ENCODE measurements at regions not wholly inside any gene's neighbourhood (a gene's known extent, or its start where the extent isn't known, plus 50 kb on each side); places are given as distances from the start of the nearest gene placed in this dataset.
"Not testable (repeated sequence)": the region's sequence is repeated elsewhere in the genome, so short reads cannot be mapped to it uniquely, and the experiment has no call there.

DNA sequence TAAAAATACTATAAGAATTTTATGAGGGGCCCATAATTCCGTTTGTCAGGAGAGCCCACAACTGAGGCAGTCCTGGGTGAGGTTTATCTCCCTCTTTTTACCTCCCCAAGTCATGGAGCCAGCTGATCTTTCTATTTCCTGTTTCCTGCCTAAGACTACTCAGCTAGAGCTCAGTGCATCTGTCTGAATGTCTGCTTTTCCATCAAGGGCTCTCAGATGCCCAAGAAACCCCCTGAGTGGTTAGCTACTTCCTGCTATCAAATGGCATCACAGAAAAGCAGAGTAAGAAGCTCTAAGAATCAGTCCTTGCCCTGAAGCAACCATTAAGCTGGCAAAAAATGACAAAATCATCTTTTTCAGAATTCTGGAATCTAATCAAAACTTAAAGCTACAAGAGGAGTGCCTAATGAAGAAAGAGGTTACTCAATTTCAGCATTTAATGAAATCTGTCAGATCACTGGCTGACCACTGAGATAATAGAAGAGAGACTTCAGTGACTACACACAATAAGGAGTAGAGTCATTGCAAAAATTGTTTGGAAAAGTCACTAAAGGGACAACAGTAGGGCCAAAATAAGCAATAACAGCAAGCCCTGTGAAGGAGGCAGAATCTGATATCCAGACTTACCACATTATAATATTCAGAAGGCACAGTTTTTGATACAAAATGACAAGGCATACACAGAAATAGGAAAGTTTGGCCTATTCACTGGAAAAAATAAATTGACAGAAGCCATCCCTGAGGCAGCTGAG, 150.1 kb downstream of the CYB561 start:
- no peaks in the 10 kb centered on the region for H3K27me3 ChIP-seq (ENCODE audit: insufficient read depth, low read depth)
- H3K79me2 ChIP-seq (ENCODE audit: insufficient read depth, low read depth), result no peaks in the 10 kb centered on the region
- no peak overlapping the region for H3K9ac ChIP-seq
- H2AFZ ChIP-seq (ENCODE audit: low read depth), result no peak overlapping the region
- TF ChIP-seq, protein P1, sequence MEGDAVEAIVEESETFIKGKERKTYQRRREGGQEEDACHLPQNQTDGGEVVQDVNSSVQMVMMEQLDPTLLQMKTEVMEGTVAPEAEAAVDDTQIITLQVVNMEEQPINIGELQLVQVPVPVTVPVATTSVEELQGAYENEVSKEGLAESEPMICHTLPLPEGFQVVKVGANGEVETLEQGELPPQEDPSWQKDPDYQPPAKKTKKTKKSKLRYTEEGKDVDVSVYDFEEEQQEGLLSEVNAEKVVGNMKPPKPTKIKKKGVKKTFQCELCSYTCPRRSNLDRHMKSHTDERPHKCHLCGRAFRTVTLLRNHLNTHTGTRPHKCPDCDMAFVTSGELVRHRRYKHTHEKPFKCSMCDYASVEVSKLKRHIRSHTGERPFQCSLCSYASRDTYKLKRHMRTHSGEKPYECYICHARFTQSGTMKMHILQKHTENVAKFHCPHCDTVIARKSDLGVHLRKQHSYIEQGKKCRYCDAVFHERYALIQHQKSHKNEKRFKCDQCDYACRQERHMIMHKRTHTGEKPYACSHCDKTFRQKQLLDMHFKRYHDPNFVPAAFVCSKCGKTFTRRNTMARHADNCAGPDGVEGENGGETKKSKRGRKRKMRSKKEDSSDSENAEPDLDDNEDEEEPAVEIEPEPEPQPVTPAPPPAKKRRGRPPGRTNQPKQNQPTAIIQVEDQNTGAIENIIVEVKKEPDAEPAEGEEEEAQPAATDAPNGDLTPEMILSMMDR (conservative IDR thresholded peaks at IDR 0.05; ENCODE audit: low read depth, low read length), result no peak
- H3K4me1 ChIP-seq (ENCODE audit: low read depth, poor library complexity, severe bottlenecking), result no peaks in the 10 kb centered on the region
- no peak overlapping the region for H3K27ac ChIP-seq
- no peak overlapping the region for H3K4me3 ChIP-seq (IDR thresholded peaks at IDR 0.05; ENCODE audit: insufficient read depth, low read depth, low read length)
- H4K20me1 ChIP-seq (ENCODE audit: insufficient read depth), result no peaks in the 10 kb centered on the region
- H3K36me3 ChIP-seq (ENCODE audit: insufficient read depth), result no peaks in the 10 kb centered on the region
- H3K4me2 ChIP-seq, result no peak overlapping the region

DNA sequence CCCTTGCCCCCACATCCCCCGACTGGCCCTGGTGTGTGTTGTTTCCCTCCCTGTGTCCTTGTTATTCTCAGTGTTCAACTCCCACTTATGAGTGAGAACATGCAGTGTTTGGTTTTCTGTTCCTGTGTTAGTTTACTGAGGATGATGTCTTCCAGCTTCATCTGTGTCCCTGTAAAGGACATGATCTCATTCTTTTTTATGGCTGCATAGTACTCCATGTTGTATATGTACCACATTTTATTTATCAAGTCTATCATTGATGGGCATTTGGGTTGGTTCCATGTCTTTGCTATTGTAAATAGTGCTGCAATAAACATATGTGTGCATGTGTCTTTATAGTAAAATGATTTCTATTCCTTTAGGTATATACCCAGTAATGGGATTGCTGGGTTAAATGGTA, 147.2 kb downstream of the CYB561 start:
- H3K9ac ChIP-seq; H3K27me3 ChIP-seq (ENCODE audit: insufficient read depth, low read depth); H2AFZ ChIP-seq (ENCODE audit: low read depth); H3K36me3 ChIP-seq (ENCODE audit: insufficient read depth); H3K4me1 ChIP-seq (ENCODE audit: low read depth, poor library complexity, severe bottlenecking); H3K79me2 ChIP-seq (ENCODE audit: insufficient read depth, low read depth); H4K20me1 ChIP-seq (ENCODE audit: insufficient read depth); H3K27ac ChIP-seq; H3K4me3 ChIP-seq (IDR thresholded peaks at IDR 0.05; ENCODE audit: insufficient read depth, low read depth, low read length); H3K4me2 ChIP-seq: not testable (repeated sequence)

DNA sequence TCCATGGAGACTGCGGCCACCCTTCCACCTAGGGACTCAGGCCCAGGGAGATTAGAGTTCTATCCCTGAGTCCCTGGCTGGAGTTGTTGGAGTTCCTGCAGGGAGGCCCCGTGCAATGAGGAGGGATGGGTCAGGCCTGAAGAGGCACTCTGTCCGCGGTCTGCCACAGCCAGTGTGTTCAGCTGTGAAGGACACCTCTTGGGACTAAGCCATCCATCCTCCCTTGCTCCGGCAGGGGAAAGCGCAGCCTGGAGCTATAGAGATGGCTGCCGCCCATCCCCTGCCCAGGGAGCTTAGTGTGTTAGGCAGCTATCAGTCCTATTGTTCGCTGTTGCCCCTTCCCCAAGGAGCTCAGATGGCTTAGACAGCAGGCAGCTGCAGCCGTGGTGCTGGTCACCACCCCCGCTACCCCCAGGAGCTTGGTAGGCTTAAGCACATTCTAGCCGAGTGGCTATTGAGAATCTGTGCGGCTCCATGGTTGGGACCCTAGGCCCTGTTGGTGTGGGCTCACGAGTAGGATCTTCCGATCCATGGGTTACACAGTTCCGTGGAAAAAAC, 141.3 kb downstream of the CYB561 start:
- H3K9ac ChIP-seq, result no peak overlapping the region
- H3K4me2 ChIP-seq, result no peak overlapping the region
- H3K27ac ChIP-seq, result no peak overlapping the region
- no peaks in the 10 kb centered on the region for H3K4me1 ChIP-seq (ENCODE audit: low read depth, poor library complexity, severe bottlenecking)
- no peak overlapping the region for H2AFZ ChIP-seq (ENCODE audit: low read depth)
- no peaks in the 10 kb centered on the region for H4K20me1 ChIP-seq (ENCODE audit: insufficient read depth)
- H3K36me3 ChIP-seq (ENCODE audit: insufficient read depth), result no peaks in the 10 kb centered on the region
- H3K27me3 ChIP-seq (ENCODE audit: insufficient read depth, low read depth), result no peaks in the 10 kb centered on the region
- no peak overlapping the region for H3K4me3 ChIP-seq (IDR thresholded peaks at IDR 0.05; ENCODE audit: insufficient read depth, low read depth, low read length)
- no peaks in the 10 kb centered on the region for H3K79me2 ChIP-seq (ENCODE audit: insufficient read depth, low read depth)
- TF ChIP-seq, protein P1 (conservative IDR thresholded peaks at IDR 0.05; ENCODE audit: low read depth, low read length), result no peak

DNA sequence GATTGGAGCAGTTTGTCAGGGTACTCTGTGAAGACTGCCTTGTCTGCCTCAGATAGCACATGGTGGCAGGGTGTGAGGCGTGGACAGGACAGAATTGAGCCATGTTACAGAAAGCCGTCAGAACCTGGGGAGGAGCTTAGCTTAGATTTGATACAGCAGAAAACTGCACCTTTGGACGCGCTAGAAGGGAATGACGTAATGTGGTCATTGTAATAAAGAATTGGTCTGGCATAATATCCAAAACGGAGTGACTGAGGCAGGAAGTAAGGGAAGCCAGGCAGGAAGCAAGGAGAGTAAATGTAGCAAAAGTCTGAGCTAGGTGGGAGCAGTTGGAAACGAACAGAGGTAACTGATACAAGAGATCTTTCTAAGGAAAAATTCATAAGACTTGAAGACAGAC, 140.2 kb downstream of the CYB561 start:
- no peaks in the 10 kb centered on the region for H3K4me1 ChIP-seq (ENCODE audit: low read depth, poor library complexity, severe bottlenecking)
- no peaks in the 10 kb centered on the region for H3K27me3 ChIP-seq (ENCODE audit: insufficient read depth, low read depth)
- H3K79me2 ChIP-seq (ENCODE audit: insufficient read depth, low read depth), result no peaks in the 10 kb centered on the region
- no peak overlapping the region for H3K27ac ChIP-seq
- H3K4me3 ChIP-seq (IDR thresholded peaks at IDR 0.05; ENCODE audit: insufficient read depth, low read depth, low read length), result no peak overlapping the region
- no peak overlapping the region for H2AFZ ChIP-seq (ENCODE audit: low read depth)
- H3K36me3 ChIP-seq (ENCODE audit: insufficient read depth), result no peaks in the 10 kb centered on the region
- no peak overlapping the region for H3K9ac ChIP-seq
- TF ChIP-seq, protein P1 (conservative IDR thresholded peaks at IDR 0.05; ENCODE audit: low read depth, low read length), result no peak
- H3K4me2 ChIP-seq, result no peak overlapping the region
- no peaks in the 10 kb centered on the region for H4K20me1 ChIP-seq (ENCODE audit: insufficient read depth)

DNA sequence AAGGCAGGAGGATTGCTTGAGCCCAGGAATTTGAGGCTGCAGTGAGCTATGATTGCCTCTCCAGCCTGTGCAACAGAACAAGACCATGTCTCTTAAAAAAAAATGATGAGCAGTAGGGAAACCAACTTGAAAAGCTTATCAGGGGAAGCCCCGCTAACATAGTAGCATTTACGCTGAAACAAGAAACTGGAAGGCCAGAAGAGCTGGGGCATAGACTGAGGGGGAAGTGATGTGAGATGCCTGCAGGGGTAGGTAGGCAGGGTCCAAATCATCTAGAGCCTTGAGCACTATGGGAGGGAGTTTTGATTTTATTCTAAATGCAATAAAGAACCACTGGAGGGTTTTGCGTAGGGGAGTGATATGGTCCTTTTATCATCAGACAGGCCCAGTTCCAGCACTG, 139.3 kb downstream of the CYB561 start:
- Histone ChIP-seq H3K4me3 (IDR thresholded peaks at IDR 0.05; ENCODE audit: insufficient read depth, low read depth, low read length) (no peak overlapping the region), H3K4me2 (no peak overlapping the region), H3K36me3 (ENCODE audit: insufficient read depth) (no peaks in the 10 kb centered on the region), H3K79me2 (ENCODE audit: insufficient read depth, low read depth) (no peaks in the 10 kb centered on the region), H3K27ac (no peak overlapping the region), H2AFZ (ENCODE audit: low read depth) (no peak overlapping the region), H3K27me3 (ENCODE audit: insufficient read depth, low read depth) (no peaks in the 10 kb centered on the region), H4K20me1 (ENCODE audit: insufficient read depth) (no peaks in the 10 kb centered on the region), H3K9ac (no peak overlapping the region), H3K4me1 (ENCODE audit: low read depth, poor library complexity, severe bottlenecking) (no peaks in the 10 kb centered on the region)
- TF ChIP-seq, protein P1 (conservative IDR thresholded peaks at IDR 0.05; ENCODE audit: low read depth, low read length), result no peak

Measured in KMS-11 (cell line).